Endothelial cell of umbilical vein (primary cell): ENCODE measurements at regions not wholly inside any gene's neighbourhood (a gene's known extent, or its start where the extent isn't known, plus 50 kb on each side); places are given as distances from the start of the nearest gene placed in this dataset.

Source experiments
- BruUV-seq: library from RNA; stranded (reverse); fragments of 400-500 nt; replicated peaks from 2 replicates; lab custom pipeline; 2021; lab: Mats Ljungman, UMichigan
- CTCF ChIA-PET: fragments of 300-600, 350-600 bp; sonication (Branson Sonifier 250); formaldehyde crosslinking; loops from one replicate; lab custom pipeline; 2021; ENCODE audit warnings: antibody characterized with exemption, inconsistent platforms; lab: Charles Lee
- POLR2A ChIA-PET: fragments of 300-600, 350-600 bp; sonication (Branson Sonifier 250); formaldehyde crosslinking; loops from one replicate; lab custom pipeline; 2021; ENCODE audit warnings: antibody characterized with exemption, inconsistent platforms; lab: Charles Lee
- DNase-seq: peaks from one replicate; pipeline ENCODE4 v3.0.0-alpha.2; 2011; ENCODE audit warnings: low read depth, low spot score
- FAIRE-seq: peaks from 2 replicates; lab custom pipeline; 2011; peaks lifted over from hg19 to GRCh38; lab: Jason Lieb, UNC
- H2AFZ ChIP-seq: 2 replicates; pipeline ENCODE4 v1.6.0; 2012; ENCODE audit warnings: low read depth, low read length, control low read depth, inconsistent platforms
- H3K27ac ChIP-seq: 2 replicates; pipeline ENCODE4 v1.5.1; 2011; ENCODE audit warnings: low read depth, mild to moderate bottlenecking, control low read depth, low read length, moderate library complexity; ENCODE audit not compliant: insufficient read depth
- H3K27me3 ChIP-seq, 2 experiments: 2 replicates each; pipeline versions ENCODE4 v1.6.0 to v1.6.1; 2011; ENCODE audit warnings: low read length in 2 of 2, mixed read lengths in 1 of 2; ENCODE audit not compliant: control insufficient read depth in 2 of 2, insufficient read depth in 2 of 2
- H3K36me3 ChIP-seq, 2 experiments: 2 replicates in 1 of 2; 3 replicates in 1 of 2; pipeline ENCODE4 v1.5.1; 2011; ENCODE audit warnings: low read length in 2 of 2, mild to moderate bottlenecking in 1 of 2, moderate library complexity in 1 of 2; ENCODE audit not compliant: control insufficient read depth in 2 of 2, insufficient read depth in 2 of 2; ENCODE audit errors: extremely low read depth in 1 of 2
- H3K4me1 ChIP-seq: 3 replicates; pipeline ENCODE4 v1.5.1; 2011; ENCODE audit warnings: mild to moderate bottlenecking, low read length; ENCODE audit not compliant: control insufficient read depth, insufficient read depth; ENCODE audit errors: extremely low read depth
- H3K4me2 ChIP-seq: 2 replicates; pipeline ENCODE4 v1.6.1; 2011; ENCODE audit warnings: low read length, control low read depth, mixed read lengths; ENCODE audit not compliant: insufficient read depth
- H3K4me3 ChIP-seq, 3 experiments: fragments of 200-600 bp in 1 of 3; sonication (generic), shearing (Covaris generic) in 1 of 3; replicated peaks in 1 of 3; 2 replicates each; pipeline ENCODE4 v1.5.1; 2011 to 2016; ENCODE audit warnings: control low read depth in 3 of 3, low read length in 3 of 3, mild to moderate bottlenecking in 2 of 3, inconsistent platforms in 1 of 3, low read depth in 1 of 3, moderate library complexity in 1 of 3; ENCODE audit not compliant: insufficient read depth in 1 of 3
- H3K79me2 ChIP-seq: 2 replicates; pipeline ENCODE4 v1.6.0; 2012; ENCODE audit warnings: low read length, inconsistent platforms; ENCODE audit not compliant: control insufficient read depth, insufficient read depth
- H3K9ac ChIP-seq: replicated peaks from 2 replicates; pipeline ENCODE3; 2011; ENCODE audit warnings: low read length, control low read depth; ENCODE audit not compliant: insufficient read depth; ENCODE audit errors: extremely low read depth
- H3K9me1 ChIP-seq: replicated peaks from 3 replicates; pipeline ENCODE4 v1.6.0; 2011; ENCODE audit warnings: mild to moderate bottlenecking, low read length; ENCODE audit not compliant: control insufficient read depth, insufficient read depth; ENCODE audit errors: extremely low read depth
- H3K9me3 ChIP-seq: replicated peaks from 2 replicates; pipeline ENCODE4 v1.5.1; 2012; ENCODE audit warnings: low read length, inconsistent platforms; ENCODE audit not compliant: control insufficient read depth, insufficient read depth
- H4K20me1 ChIP-seq: replicated peaks from 2 replicates; pipeline ENCODE3; 2011; ENCODE audit warnings: mild to moderate bottlenecking, low read length; ENCODE audit not compliant: control insufficient read depth, insufficient read depth; ENCODE audit errors: extremely low read depth
- GATA2 ChIP-seq: IDR thresholded peaks from 2 replicates; pipeline ENCODE4 v1.7.0; 2011; ENCODE audit warnings: low read depth, mild to moderate bottlenecking, moderate library complexity, mixed read lengths, low read length; ENCODE audit not compliant: insufficient read length, insufficient read depth
- MYC ChIP-seq: IDR thresholded peaks from one replicate; pipeline ENCODE4 v1.6.1; 2011; ENCODE audit warnings: mild to moderate bottlenecking, low read depth, low read length
- POLR2A ChIP-seq: IDR thresholded peaks from 2 replicates; pipeline ENCODE4 v1.6.1; 2012; ENCODE audit warnings: low read depth, mild to moderate bottlenecking, control low read depth, low read length
- POLR2AphosphoS5 ChIP-seq: IDR thresholded peaks from 2 replicates; pipeline ENCODE4 v1.6.1; 2012; ENCODE audit warnings: low read depth, mild to moderate bottlenecking, control low read depth, low read length, moderate library complexity; ENCODE audit not compliant: insufficient read depth
- dilution Hi-C: fragments of 300-500 bp; cut with MboI; formaldehyde crosslinking; loops from one replicate; pipeline ENCODE4 v1.15.0; 2019; ENCODE audit warnings: low sequenced_read_pairs; ENCODE audit not compliant: extremely low pct_ligation_motif_present
- intact Hi-C: fragments of 100-400 bp; cut with micrococcal nuclease; formaldehyde crosslinking; loops from one replicate; pipeline ENCODE4 v1.10.0; 2022

GRCh38 chr4:99715286-99715685, 57.7 kb upstream of the C4orf54 start:
- Histone ChIP-seq H2AFZ (no peak overlapping the region), H3K79me2 (no peaks in the 10 kb centered on the region), H3K9me3 (no peaks in the 10 kb centered on the region), H3K9ac (no peak overlapping the region), H3K9me1 (no peaks in the 10 kb centered on the region), H3K27me3 (no peaks in the 10 kb centered on the region), H4K20me1 (no peaks in the 10 kb centered on the region), H3K4me1 (no peaks in the 10 kb centered on the region), H3K36me3 (no peaks in the 10 kb centered on the region), H3K4me2 (no peak overlapping the region), H3K4me3 (no peak overlapping the region), H3K27ac (no peak overlapping the region)
- dilution Hi-C loops = no loop called here
- intact Hi-C loops = no loop called here
- FAIRE-seq (no peak), DNase-seq (no peak)
- TF ChIP-seq MYC (no peak), GATA2 (peak; percentile 66)
- CTCF ChIA-PET = interaction anchor here (1.1 kb wide), 1 partner anchor 16 kb away, joined by 3 read pairs; no protein-coding TSS in a partner anchor
- POLR2A ChIA-PET = no interaction called here
- BruUV-seq = no TSS peak

GRCh38 chr4:99714179-99714578, 56.6 kb upstream of the C4orf54 start:
- Histone ChIP-seq H3K4me1 (no peaks in the 10 kb centered on the region), H4K20me1 (no peaks in the 10 kb centered on the region), H3K27ac (no peak overlapping the region), H3K27me3 (no peaks in the 10 kb centered on the region), H2AFZ (no peak overlapping the region), H3K36me3 (no peaks in the 10 kb centered on the region), H3K9me3 (no peaks in the 10 kb centered on the region), H3K4me2 (no peak overlapping the region), H3K4me3 (no peak overlapping the region), H3K9ac (no peak overlapping the region), H3K79me2 (no peaks in the 10 kb centered on the region), H3K9me1 (no peaks in the 10 kb centered on the region)
- POLR2A ChIA-PET = no interaction called here
- DNase-seq (no peak), FAIRE-seq (no peak)
- TF ChIP-seq POLR2AphosphoS5 (no peak), POLR2A (no peak)
- no TSS peak for BruUV-seq
- intact Hi-C loops (no loop called here), dilution Hi-C loops (no loop called here)
- CTCF ChIA-PET = interaction anchor here (1.1 kb wide), 1 partner anchor 17 kb away, joined by 3 read pairs; no protein-coding TSS in a partner anchor
